Stomach smooth muscle (tissue), 2 donors: ENCODE measurements at regions not wholly inside any gene's neighbourhood (a gene's known extent, or its start where the extent isn't known, plus 50 kb on each side); places are given as distances from the start of the nearest gene placed in this dataset.
A peak's percentile ranks its signal among the peaks of the same experiment; 100 is the strongest.

Experiments used
- H3K27ac ChIP-seq: one replicate; pipeline ENCODE4 v1.7.0; 2013; ENCODE audit warnings: mild to moderate bottlenecking, low read length, inconsistent platforms
- H3K27me3 ChIP-seq, 2 donors: one replicate each; pipeline ENCODE4 v1.7.0; 2013; ENCODE audit warnings: low read length in 2 of 2; ENCODE audit not compliant: insufficient read depth in 2 of 2, control insufficient read depth in 1 of 2
- H3K36me3 ChIP-seq, 2 donors: one replicate each; pipeline ENCODE4 v1.7.0; 2013; ENCODE audit warnings: low read length in 2 of 2; ENCODE audit not compliant: control insufficient read depth in 2 of 2, insufficient read depth in 2 of 2
- H3K4me1 ChIP-seq: one replicate; pipeline ENCODE4 v1.7.0; 2013; ENCODE audit warnings: low read length; ENCODE audit not compliant: control insufficient read depth, insufficient read depth
- H3K4me3 ChIP-seq, 2 donors: one replicate each; pipeline ENCODE4 v1.7.0; 2013; ENCODE audit warnings: low read length in 2 of 2
- H3K9ac ChIP-seq, 2 donors: one replicate each; pipeline ENCODE4 v1.7.0; 2013; ENCODE audit warnings: low read length in 2 of 2, mild to moderate bottlenecking in 1 of 2
- H3K9me3 ChIP-seq, 2 donors: one replicate each; pipeline ENCODE4 v1.7.0; 2013; ENCODE audit warnings: low read length in 2 of 2; ENCODE audit not compliant: control insufficient read depth in 2 of 2
- donor health status: healthy.
- donor health status: Pancreatic carcinoma.

- Histone ChIP-seq H3K9me3 (no peaks in the 10 kb centered on the region), H3K27ac (no peak overlapping the region), H3K4me1 (no peaks in the 10 kb centered on the region), H3K27me3 (no peaks in the 10 kb centered on the region), H3K4me3 (no peak overlapping the region), H3K36me3 (no peaks in the 10 kb centered on the region), H3K9ac (no peak overlapping the region)
These were observed 909.2 kb upstream of the AUTS2 start for GRCh38 chr7:68689087-68689433.

DNA sequence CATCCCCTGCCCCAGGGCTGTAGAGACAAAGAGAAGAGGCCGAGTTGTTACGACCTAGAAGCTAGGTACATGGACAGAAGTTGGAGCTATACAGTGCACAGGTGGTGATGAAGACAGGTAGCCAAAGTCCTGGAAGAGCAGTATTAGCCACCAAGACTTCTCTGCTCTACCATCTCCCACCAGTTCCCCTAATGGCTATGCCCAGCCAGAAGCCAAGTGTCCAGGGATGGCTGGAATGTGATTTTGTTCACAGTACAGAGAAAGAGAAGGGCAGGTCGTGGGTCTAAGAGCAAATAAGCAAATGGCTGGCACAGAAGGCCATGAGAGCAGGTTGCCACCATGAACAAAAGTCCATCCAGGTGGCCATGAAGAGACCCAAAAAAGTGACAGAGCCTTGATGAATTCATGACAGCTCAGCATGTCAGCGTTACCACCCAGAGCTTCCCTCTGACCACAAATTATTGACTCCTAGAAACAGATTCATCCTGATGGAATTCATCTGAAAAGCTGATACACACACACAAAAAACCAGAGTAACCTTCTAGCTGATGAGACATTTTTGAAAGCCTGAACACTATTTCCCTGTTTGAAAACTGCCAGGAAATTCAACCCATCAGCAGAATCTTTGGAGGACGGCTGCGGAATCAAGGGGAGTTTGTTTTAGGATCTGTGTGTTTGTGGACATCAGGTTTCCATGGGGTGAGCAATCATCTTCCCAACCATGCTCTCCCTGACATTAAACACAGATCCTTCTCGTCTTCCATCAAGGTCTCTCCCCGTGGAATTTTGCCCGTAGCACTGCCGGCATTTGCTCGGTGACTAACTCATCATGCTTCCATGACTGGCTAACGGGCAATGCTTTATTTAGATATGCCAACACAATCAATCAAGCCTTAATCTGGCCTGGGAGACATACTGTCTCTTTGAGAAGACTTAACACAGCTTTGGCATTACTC lies 906.7 kb upstream of the AUTS2 start:
- H3K27me3 ChIP-seq = no peaks in the 10 kb centered on the region
- peak overlapping the region in 1 of 2 donors; percentile 1 for H3K4me3 ChIP-seq
- no peaks in the 10 kb centered on the region for H3K36me3 ChIP-seq
- H3K4me1 ChIP-seq = no peaks in the 10 kb centered on the region
- H3K27ac ChIP-seq = no peak overlapping the region
- no peak overlapping the region for H3K9ac ChIP-seq
- H3K9me3 ChIP-seq = no peaks in the 10 kb centered on the region

DNA sequence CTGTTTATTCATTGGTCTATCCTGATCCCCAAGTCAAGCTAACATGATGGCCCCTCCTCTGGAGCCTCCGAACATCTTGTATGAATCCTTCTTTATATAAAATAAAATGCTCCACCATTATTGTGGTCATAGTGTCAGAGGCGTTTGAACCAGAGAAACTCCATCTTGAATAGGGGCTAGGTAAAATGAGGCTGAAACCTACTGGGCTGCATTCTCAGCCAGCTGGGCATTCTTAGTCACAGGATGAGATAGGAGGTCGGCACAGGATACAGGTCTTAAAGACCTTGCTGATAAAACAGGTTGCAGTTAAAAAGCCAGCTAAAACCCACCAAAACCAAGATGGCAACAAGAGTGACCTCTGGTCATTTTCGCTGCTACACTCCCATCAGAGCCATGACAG lies 905.8 kb upstream of the AUTS2 start:
- Histone ChIP-seq H3K9ac (no peak overlapping the region), H3K27ac (no peak overlapping the region), H3K27me3 (no peaks in the 10 kb centered on the region), H3K4me1 (peaks cover 2% of the 10 kb centered on the region), H3K4me3 (no peak overlapping the region), H3K9me3 (no peaks in the 10 kb centered on the region), H3K36me3 (no peaks in the 10 kb centered on the region)

- Histone ChIP-seq H3K4me3 (no peak overlapping the region), H3K27ac (no peak overlapping the region), H3K9ac (no peak overlapping the region), H3K4me1 (peaks cover 6% of the 10 kb centered on the region), H3K9me3 (no peaks in the 10 kb centered on the region), H3K27me3 (no peaks in the 10 kb centered on the region), H3K36me3 (no peaks in the 10 kb centered on the region)
These were observed 903.6 kb upstream of the AUTS2 start for GRCh38 chr7:68694656-68695055.

GRCh38 chr7:68697796-68698280 lies 900.4 kb upstream of the AUTS2 start:
- H3K4me1 ChIP-seq = peaks cover 6% of the 10 kb centered on the region
- no peaks in the 10 kb centered on the region for H3K36me3 ChIP-seq
- H3K27ac ChIP-seq = no peak overlapping the region
- H3K27me3 ChIP-seq = no peaks in the 10 kb centered on the region
- H3K9ac ChIP-seq = no peak overlapping the region
- no peak overlapping the region for H3K4me3 ChIP-seq
- no peaks in the 10 kb centered on the region for H3K9me3 ChIP-seq

GRCh38 chr7:68699090-68699711 lies 899.1 kb upstream of the AUTS2 start:
- Histone ChIP-seq H3K9me3 (no peaks in the 10 kb centered on the region), H3K4me1 (peaks cover 6% of the 10 kb centered on the region), H3K9ac (no peak overlapping the region)

DNA sequence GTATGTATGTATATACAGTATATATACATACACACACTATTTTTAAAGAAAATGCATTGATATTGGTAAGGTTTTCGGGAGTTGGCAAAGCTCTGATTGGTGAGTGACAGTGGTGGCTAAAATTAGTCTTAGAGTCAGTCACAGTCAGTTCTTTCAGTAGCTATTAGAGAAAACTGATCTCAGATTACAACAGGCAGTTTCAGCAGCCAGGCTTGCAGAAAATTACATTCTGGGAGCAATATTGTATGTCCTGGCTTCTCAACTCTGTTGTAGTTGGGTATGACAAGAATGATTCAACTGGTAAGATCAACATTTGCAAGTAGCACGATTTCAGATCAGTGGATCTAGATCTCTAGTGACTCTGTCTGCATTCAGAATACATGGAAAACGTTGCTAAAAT lies 897.9 kb upstream of the AUTS2 start:
- H3K9me3 ChIP-seq = no peaks in the 10 kb centered on the region
- H3K4me3 ChIP-seq = no peak overlapping the region
- no peak overlapping the region for H3K9ac ChIP-seq
- H3K36me3 ChIP-seq = no peaks in the 10 kb centered on the region
- no peaks in the 10 kb centered on the region for H3K27me3 ChIP-seq
- H3K4me1 ChIP-seq = peaks cover 6% of the 10 kb centered on the region
- H3K27ac ChIP-seq = no peak overlapping the region

More at GRCh38 chr7:68699090-68699711, 899.1 kb upstream of the AUTS2 start:
- Histone ChIP-seq H3K27me3 (no peaks in the 10 kb centered on the region), H3K27ac (no peak overlapping the region), H3K36me3 (no peaks in the 10 kb centered on the region), H3K4me3 (no peak overlapping the region)

DNA sequence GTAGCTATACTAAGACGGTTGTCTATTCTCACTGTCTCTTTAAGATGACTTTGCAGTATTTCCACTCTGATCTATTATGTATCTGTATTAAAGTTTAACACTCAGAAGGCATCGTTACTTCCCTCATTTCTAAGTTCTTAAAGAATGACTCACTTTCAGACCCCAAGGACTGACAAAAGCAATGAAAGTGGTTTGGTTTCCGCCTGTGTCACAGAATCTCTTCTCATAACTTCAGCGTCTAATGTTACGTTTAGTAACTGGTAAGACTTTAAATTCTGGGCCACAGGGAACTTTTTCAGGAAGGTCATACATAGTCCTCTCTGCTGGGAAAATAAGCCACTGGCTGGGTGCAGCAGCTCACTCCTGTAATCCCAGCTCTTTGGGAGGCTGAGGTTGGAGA lies 892.0 kb upstream of the AUTS2 start:
- Histone ChIP-seq H3K9me3 (peaks cover 0 to 5% of the 10 kb centered on the region in 2 donors), H3K27ac (no peak overlapping the region), H3K4me1 (no peaks in the 10 kb centered on the region), H3K36me3 (no peaks in the 10 kb centered on the region), H3K27me3 (no peaks in the 10 kb centered on the region), H3K9ac (no peak overlapping the region), H3K4me3 (no peak overlapping the region)

GRCh38 chr7:68707159-68707558 lies 891.1 kb upstream of the AUTS2 start:
- Histone ChIP-seq H3K4me3 (no peak overlapping the region), H3K36me3 (no peaks in the 10 kb centered on the region), H3K9ac (no peak overlapping the region), H3K27me3 (no peaks in the 10 kb centered on the region), H3K27ac (no peak overlapping the region), H3K4me1 (no peaks in the 10 kb centered on the region), H3K9me3 (peaks cover 0 to 5% of the 10 kb centered on the region in 2 donors)

DNA sequence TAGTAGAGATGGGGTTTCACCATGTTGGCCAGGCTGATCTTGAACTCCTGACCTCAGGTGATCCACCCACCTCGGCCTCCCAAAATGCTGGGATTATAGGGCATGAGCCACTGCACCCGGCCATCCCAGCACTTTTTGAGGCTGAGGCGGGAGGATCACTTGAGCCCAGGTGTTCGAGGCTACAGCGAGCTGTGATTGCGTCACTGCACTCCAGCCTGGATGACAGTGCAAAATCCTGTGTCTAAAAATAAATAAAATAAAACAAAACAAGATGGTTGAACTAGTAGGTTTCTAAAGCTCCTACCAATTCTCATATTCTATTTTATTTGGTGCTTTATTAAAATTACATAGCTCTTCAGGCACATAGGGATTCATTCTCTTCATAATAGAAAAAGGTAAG lies 890.3 kb upstream of the AUTS2 start:
- H3K4me1 ChIP-seq = no peaks in the 10 kb centered on the region
- no peak overlapping the region for H3K27ac ChIP-seq
- no peak overlapping the region for H3K9ac ChIP-seq
- H3K27me3 ChIP-seq = no peaks in the 10 kb centered on the region
- peaks cover 0 to 5% of the 10 kb centered on the region in 2 donors for H3K9me3 ChIP-seq
- no peaks in the 10 kb centered on the region for H3K36me3 ChIP-seq
- no peak overlapping the region for H3K4me3 ChIP-seq
